ENCODE measurements at regions not wholly inside any gene's neighbourhood (a gene's known extent, or its start where the extent isn't known, plus 50 kb on each side); places are given as distances from the start of the nearest gene placed in this dataset.

DNA sequence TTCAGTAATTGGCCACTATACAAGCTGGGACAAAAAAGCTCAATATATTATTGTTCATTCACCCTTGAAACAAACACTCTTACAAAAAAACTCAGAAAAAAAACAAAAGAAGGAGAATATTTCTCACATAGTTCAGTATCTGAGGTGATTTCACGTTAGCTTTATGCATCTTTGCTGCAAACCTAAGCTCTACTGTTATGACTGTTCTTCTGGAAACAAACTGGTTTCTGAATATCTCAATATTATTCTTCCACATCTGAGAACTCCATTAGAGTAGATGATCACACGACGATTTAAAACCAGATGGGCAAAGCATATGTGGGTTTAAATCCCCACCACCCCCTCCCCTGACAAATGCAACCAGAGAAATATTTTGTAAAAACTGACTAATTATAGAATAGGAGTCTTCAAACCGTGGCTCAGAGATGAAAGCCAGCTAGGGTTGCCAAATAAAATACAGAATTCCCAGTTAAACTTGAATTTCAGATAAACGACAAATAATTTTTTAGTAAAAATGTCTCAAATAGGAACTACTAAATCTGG, 182.0 kb upstream of the FAM241A start:
- no TSS peak for BruUV-seq (replicated peaks)
- DNase-seq (ENCODE audit: low read depth, low spot score) (no peak), FAIRE-seq (no peak)
- ChIA-PET CTCF (no interaction called here), POLR2A (no interaction called here)
- dilution Hi-C loops (cut with MboI; ENCODE audit: extremely low pct_ligation_motif_present, low sequenced_read_pairs) (no loop called here), intact Hi-C loops (cut with micrococcal nuclease) (no loop called here)
- Histone ChIP-seq H3K79me2 (ENCODE audit: control insufficient read depth, insufficient read depth, low read length) (no peaks in the 10 kb centered on the region), H3K36me3 (ENCODE audit: control insufficient read depth in 2 of 2, extremely low read depth in 1 of 2, insufficient read depth in 2 of 2, low read length in 2 of 2) (no peaks in the 10 kb centered on the region), H3K4me2 (ENCODE audit: insufficient read depth, low read length) (no peak overlapping the region), H2AFZ (ENCODE audit: low read depth, low read length) (no peak overlapping the region), H3K9me3 (replicated peaks; ENCODE audit: control insufficient read depth, insufficient read depth, low read length) (no peaks in the 10 kb centered on the region), H4K20me1 (replicated peaks; ENCODE audit: control insufficient read depth, extremely low read depth, insufficient read depth, low read length) (no peaks in the 10 kb centered on the region), H3K27ac (ENCODE audit: insufficient read depth, low read depth, low read length) (no peak overlapping the region), H3K4me3 (replicated peaks in 1 of 3; ENCODE audit: insufficient read depth in 1 of 3, low read depth in 1 of 3, low read length in 3 of 3) (no peak overlapping the region), H3K4me1 (ENCODE audit: control insufficient read depth, extremely low read depth, insufficient read depth, low read length) (peaks cover 16% of the 10 kb centered on the region), H3K9me1 (replicated peaks; ENCODE audit: control insufficient read depth, extremely low read depth, insufficient read depth, low read length) (no peaks in the 10 kb centered on the region), H3K9ac (replicated peaks; ENCODE audit: extremely low read depth, insufficient read depth, low read length) (no peak overlapping the region), H3K27me3 (ENCODE audit: control insufficient read depth in 2 of 2, insufficient read depth in 2 of 2, low read length in 2 of 2) (no peaks in the 10 kb centered on the region)
- TF ChIP-seq, protein P1, sequence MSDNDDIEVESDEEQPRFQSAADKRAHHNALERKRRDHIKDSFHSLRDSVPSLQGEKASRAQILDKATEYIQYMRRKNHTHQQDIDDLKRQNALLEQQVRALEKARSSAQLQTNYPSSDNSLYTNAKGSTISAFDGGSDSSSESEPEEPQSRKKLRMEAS (IDR thresholded peaks at IDR 0.05; ENCODE audit: insufficient read depth, insufficient read length): no peak
- TF ChIP-seq, protein P2, sequence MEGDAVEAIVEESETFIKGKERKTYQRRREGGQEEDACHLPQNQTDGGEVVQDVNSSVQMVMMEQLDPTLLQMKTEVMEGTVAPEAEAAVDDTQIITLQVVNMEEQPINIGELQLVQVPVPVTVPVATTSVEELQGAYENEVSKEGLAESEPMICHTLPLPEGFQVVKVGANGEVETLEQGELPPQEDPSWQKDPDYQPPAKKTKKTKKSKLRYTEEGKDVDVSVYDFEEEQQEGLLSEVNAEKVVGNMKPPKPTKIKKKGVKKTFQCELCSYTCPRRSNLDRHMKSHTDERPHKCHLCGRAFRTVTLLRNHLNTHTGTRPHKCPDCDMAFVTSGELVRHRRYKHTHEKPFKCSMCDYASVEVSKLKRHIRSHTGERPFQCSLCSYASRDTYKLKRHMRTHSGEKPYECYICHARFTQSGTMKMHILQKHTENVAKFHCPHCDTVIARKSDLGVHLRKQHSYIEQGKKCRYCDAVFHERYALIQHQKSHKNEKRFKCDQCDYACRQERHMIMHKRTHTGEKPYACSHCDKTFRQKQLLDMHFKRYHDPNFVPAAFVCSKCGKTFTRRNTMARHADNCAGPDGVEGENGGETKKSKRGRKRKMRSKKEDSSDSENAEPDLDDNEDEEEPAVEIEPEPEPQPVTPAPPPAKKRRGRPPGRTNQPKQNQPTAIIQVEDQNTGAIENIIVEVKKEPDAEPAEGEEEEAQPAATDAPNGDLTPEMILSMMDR (IDR thresholded peaks at IDR 0.05; ENCODE audit: extremely low read depth in 1 of 2, insufficient read depth in 1 of 2, low read depth in 1 of 2, low read length in 2 of 2): no peak
- no peak for TF ChIP-seq FOS (IDR thresholded peaks at IDR 0.05; ENCODE audit: borderline replicate concordance, insufficient read depth, low read length)
- TF ChIP-seq GATA2 (IDR thresholded peaks at IDR 0.05; ENCODE audit: insufficient read depth, insufficient read length, low read depth, low read length): no peak
- TF ChIP-seq JUN (IDR thresholded peaks at IDR 0.05; ENCODE audit: borderline replicate concordance, insufficient read depth, insufficient read length, low read depth): no peak
- no peak for TF ChIP-seq POLR2A (IDR thresholded peaks at IDR 0.05; ENCODE audit: low read depth, low read length)
- TF ChIP-seq EZH2 (IDR thresholded peaks at IDR 0.05; ENCODE audit: borderline replicate concordance, low read depth, low read length, severe bottlenecking): no peak
- TF ChIP-seq POLR2AphosphoS5 (IDR thresholded peaks at IDR 0.05; ENCODE audit: insufficient read depth, low read depth, low read length): no peak

Data from endothelial cell of umbilical vein (primary cell).